GM12878 (cell line): ENCODE measurements at regions not wholly inside any gene's neighbourhood (a gene's known extent, or its start where the extent isn't known, plus 50 kb on each side); places are given as distances from the start of the nearest gene placed in this dataset.

Experiments used
- ATAC-seq: fragments of 200-7000 bp; cut with Tn5 transposase; 3 replicates; pipeline ENCODE4 v1.9.1; 2020; ENCODE audit warnings: mild to moderate bottlenecking, moderate library complexity
- BruUV-seq: library from RNA; stranded (reverse); fragments of 400-500 nt; replicated peaks from 2 replicates; lab custom pipeline; 2021; lab: Mats Ljungman, UMichigan
- CTCF ChIA-PET: fragments of 300-600 bp; sonication (Branson Sonifier 250); formaldehyde crosslinking; extraction: SDS; loops from one replicate; lab custom pipeline; 2021; ENCODE audit warnings: inconsistent platforms; lab: Yijun Ruan, JAX
- POLR2A ChIA-PET: fragments of 350-600 bp; formaldehyde crosslinking; extraction: SDS; loops from one replicate; lab custom pipeline; 2021; ENCODE audit warnings: inconsistent platforms; lab: Charles Lee
- RAD21 ChIA-PET: fragments of 300-600 bp; sonication (Branson Sonifier 250); formaldehyde crosslinking; loops from one replicate; lab custom pipeline; 2023; ENCODE audit warnings: antibody characterized with exemption; ENCODE audit not compliant: unreplicated experiment; lab: Charles Lee
- SMC1A ChIA-PET: fragments of 300-600 bp; sonication (Branson Sonifier 250); formaldehyde crosslinking; loops from one replicate; lab custom pipeline; 2023; ENCODE audit not compliant: unreplicated experiment, uncharacterized antibody; lab: Charles Lee
- DNase-seq: peaks from one replicate; pipeline ENCODE4 v3.0.0-alpha.2; 2011; ENCODE audit warnings: low read depth, low spot score
- FAIRE-seq: peaks from 3 replicates; lab custom pipeline; 2011; peaks lifted over from hg19 to GRCh38; lab: Jason Lieb, UNC
- H2AFZ ChIP-seq: 2 replicates; pipeline ENCODE4 v1.6.0; 2011; ENCODE audit warnings: low read depth, low read length, control low read depth; ENCODE audit not compliant: control insufficient read depth
- H3K27ac ChIP-seq: 2 replicates; pipeline ENCODE4 v1.5.1; 2011; ENCODE audit warnings: control low read depth; ENCODE audit not compliant: control insufficient read depth, insufficient read depth
- H3K27me3 ChIP-seq, 2 experiments: replicated peaks in 1 of 2; 2 replicates each; pipeline versions ENCODE4 v1.6.0 to v1.6.1; 2011; ENCODE audit warnings: low read length in 1 of 2; ENCODE audit not compliant: control insufficient read depth in 2 of 2, insufficient read depth in 2 of 2
- H3K36me3 ChIP-seq, 2 experiments: 2 replicates each; pipeline ENCODE4 v1.5.1; 2011; ENCODE audit warnings: low read length in 1 of 2; ENCODE audit not compliant: control insufficient read depth in 2 of 2, insufficient read depth in 2 of 2
- H3K4me1 ChIP-seq: 2 replicates; pipeline ENCODE4 v1.6.1; 2011; ENCODE audit warnings: mild to moderate bottlenecking, low read length, moderate library complexity, mixed read lengths; ENCODE audit not compliant: control insufficient read depth, insufficient read depth
- H3K4me2 ChIP-seq: 2 replicates; pipeline ENCODE4 v1.6.0; 2011; ENCODE audit warnings: control low read depth; ENCODE audit not compliant: control insufficient read depth, insufficient read depth
- H3K4me3 ChIP-seq: fragments of 200-600 bp; sonication (generic); 2 replicates; pipeline ENCODE4 v1.5.1; 2016
- H3K79me2 ChIP-seq: 2 replicates; pipeline ENCODE4 v1.6.0; 2011; ENCODE audit warnings: low read length; ENCODE audit not compliant: control insufficient read depth, insufficient read depth
- H3K9ac ChIP-seq: 2 replicates; pipeline ENCODE4 v1.8.0; 2011; ENCODE audit warnings: low read length, control low read depth, mixed read lengths; ENCODE audit not compliant: control insufficient read depth, insufficient read depth
- H3K9me3 ChIP-seq: replicated peaks from 3 replicates; pipeline ENCODE4 v1.5.1; 2011; ENCODE audit warnings: mild to moderate bottlenecking, low read length; ENCODE audit not compliant: control insufficient read depth, insufficient read depth
- H4K20me1 ChIP-seq: 2 replicates; pipeline ENCODE4 v1.6.0; 2011; ENCODE audit not compliant: control insufficient read depth, insufficient read depth
- HDGF ChIP-seq: fragments of 450-650 bp; IDR thresholded peaks from 2 replicates; pipeline ENCODE4 v1.6.1; 2016; ENCODE audit warnings: antibody characterized with exemption
- WGBS: methylation state at CpG from one replicate; pipeline ENCODE4 v1.1.6; 2016; ENCODE audit warnings: low lambda C conversion rate; ENCODE audit not compliant: insufficient replicate concordance, insufficient coverage; ENCODE audit errors: missing lambda C conversion rate; 5-methylcytosine and 5-hydroxymethylcytosine counted together
- in situ Hi-C: fragments of 300-500 bp; cut with MboI; formaldehyde crosslinking; loops from 9 replicates; pipeline ENCODE4 v1.14.3; 2018; ENCODE audit warnings: mixed read lengths
- intact Hi-C: fragments of 100-400 bp; cut with micrococcal nuclease; formaldehyde crosslinking; loops from one replicate; pipeline ENCODE4 v1.14.2; 2022; ENCODE audit not compliant: unreplicated experiment
- TF ChIP-seq, protein P1 (sequence below): IDR thresholded peaks from 2 replicates; pipeline ENCODE4 v1.6.1; 2011; ENCODE audit warnings: borderline replicate concordance, low read depth, mild to moderate bottlenecking, moderate library complexity, low read length; ENCODE audit not compliant: insufficient read depth, poor library complexity, severe bottlenecking

DNA sequence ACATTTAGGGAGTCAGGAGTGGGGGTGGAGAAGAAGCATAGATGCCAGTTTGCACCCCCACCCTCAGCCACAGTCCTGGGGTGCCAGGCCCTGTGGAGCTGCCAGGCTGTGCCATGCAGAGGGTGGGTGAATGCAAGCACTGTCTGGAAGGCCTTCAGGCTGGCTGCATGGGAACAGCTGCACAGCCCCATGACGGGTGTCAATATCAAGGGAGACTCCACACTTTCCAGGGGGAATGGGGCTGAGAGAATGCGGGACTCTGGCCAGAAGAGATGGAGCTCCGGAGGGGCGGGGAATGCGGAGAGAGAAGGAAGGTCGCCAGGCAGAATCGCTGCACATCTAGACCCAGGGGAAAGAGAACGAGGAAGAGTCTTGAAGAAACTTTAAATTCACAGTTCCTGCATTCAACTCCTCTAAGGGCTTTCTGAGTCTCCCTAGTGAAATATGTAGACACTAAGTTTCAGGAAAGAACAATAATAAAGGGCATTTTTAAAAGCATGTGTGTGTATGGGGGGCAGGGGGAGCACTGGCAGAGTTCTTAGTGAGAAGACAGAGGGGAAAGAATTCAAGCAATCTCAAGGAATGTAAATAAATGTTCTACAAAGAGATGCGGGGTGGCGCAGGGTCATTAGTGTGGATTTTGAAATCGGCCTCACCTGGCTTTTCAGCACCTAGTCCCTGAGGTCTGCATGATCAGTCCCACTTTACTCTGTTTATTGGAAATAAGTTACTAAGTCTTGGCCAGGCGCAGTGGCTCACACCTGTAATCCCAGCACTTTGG lies 59.1 kb downstream of the BOD1 start:
- H3K4me3 ChIP-seq = no peak overlapping the region
- H3K27ac ChIP-seq = no peak overlapping the region
- DNase-seq = no peak
- SMC1A ChIA-PET = interaction anchor here (1.0 kb wide), 1 partner anchor 264 kb away, joined by 4 read pairs; no protein-coding TSS in a partner anchor
- H4K20me1 ChIP-seq = no peaks in the 10 kb centered on the region
- TF ChIP-seq HDGF = no peak
- TF ChIP-seq, protein P1, sequence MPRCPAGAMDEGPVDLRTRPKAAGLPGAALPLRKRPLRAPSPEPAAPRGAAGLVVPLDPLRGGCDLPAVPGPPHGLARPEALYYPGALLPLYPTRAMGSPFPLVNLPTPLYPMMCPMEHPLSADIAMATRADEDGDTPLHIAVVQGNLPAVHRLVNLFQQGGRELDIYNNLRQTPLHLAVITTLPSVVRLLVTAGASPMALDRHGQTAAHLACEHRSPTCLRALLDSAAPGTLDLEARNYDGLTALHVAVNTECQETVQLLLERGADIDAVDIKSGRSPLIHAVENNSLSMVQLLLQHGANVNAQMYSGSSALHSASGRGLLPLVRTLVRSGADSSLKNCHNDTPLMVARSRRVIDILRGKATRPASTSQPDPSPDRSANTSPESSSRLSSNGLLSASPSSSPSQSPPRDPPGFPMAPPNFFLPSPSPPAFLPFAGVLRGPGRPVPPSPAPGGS = no peak
- FAIRE-seq = no peak
- WGBS = 53% methylated on average over 11 of the region's 12 CpGs
- CTCF ChIA-PET = interaction anchor here (0.7 to 1.7 kb wide), 3 partner anchors 17 to 24 kb away, joined by 3 to 5 read pairs (median 4); no protein-coding TSS in a partner anchor
- RAD21 ChIA-PET = no interaction called here
- no TSS peak for BruUV-seq
- POLR2A ChIA-PET = no interaction called here
- no peak for ATAC-seq
- intact Hi-C loops = no loop called here
- H3K36me3 ChIP-seq = no peaks in the 10 kb centered on the region
- no peak overlapping the region for H3K4me2 ChIP-seq
- no peak overlapping the region for H2AFZ ChIP-seq
- H3K9ac ChIP-seq = no peak overlapping the region
- H3K27me3 ChIP-seq = no peaks in the 10 kb centered on the region; a peak in 1 of 4 replicates
- in situ Hi-C loops = no loop called here
- no peaks in the 10 kb centered on the region for H3K79me2 ChIP-seq
- no peaks in the 10 kb centered on the region; the same call in 2 of the 3 replicates for H3K9me3 ChIP-seq
- no peaks in the 10 kb centered on the region for H3K4me1 ChIP-seq
